ENCODE measurements at regions not wholly inside any gene's neighbourhood (a gene's known extent, or its start where the extent isn't known, plus 50 kb on each side); places are given as distances from the start of the nearest gene placed in this dataset.
"Not testable (repeated sequence)": the region's sequence is repeated elsewhere in the genome, so short reads cannot be mapped to it uniquely, and the experiment has no call there.

- H3K4me3 Mint-ChIP-seq, result peak overlapping the region in 1 of 10 donors; percentile 24
- POLR2A ChIA-PET, result no interaction called here
- Histone ChIP-seq H3K27me3 (ENCODE audit: control insufficient read depth in 2 of 2, insufficient read depth in 2 of 2, low read length in 2 of 2) (no peaks in the 10 kb centered on the region), H3K9me3 (ENCODE audit: control insufficient read depth in 2 of 3, low read length in 3 of 3) (peaks cover 0 to 6% (median 0%) of the 10 kb centered on the region in 3 experiments), H3K27ac (ENCODE audit: low read depth, low read length) (no peak overlapping the region), H3K36me3 (ENCODE audit: control insufficient read depth in 2 of 3, insufficient read depth in 3 of 3, low read length in 3 of 3) (no peaks in the 10 kb centered on the region), H3K4me1 (ENCODE audit: control insufficient read depth in 2 of 2, insufficient read depth in 2 of 2, low read length in 2 of 2) (no peaks in the 10 kb centered on the region), H3K4me3 (ENCODE audit: low read length) (no peak overlapping the region)
- H3K27me3 Mint-ChIP-seq, result peaks cover 12 to 25% (median 24%) of the 10 kb centered on the region in 5 donors
- no peak for DNase-seq
- CTCF ChIA-PET, result no interaction called here
- H3K4me1 Mint-ChIP-seq, result no peaks in the 10 kb centered on the region
- ATAC-seq, result no peak
- peak overlapping the region in 1 of 9 donors; percentile 77 for H3K27ac Mint-ChIP-seq
- peaks cover 0 to 43% (median 14%) of the 10 kb centered on the region in 11 donors for H3K9me3 Mint-ChIP-seq
- intact Hi-C loops (cut with micrococcal nuclease), result no loop called here
- H3K36me3 Mint-ChIP-seq, result peaks cover 0 to 5% (median 1%) of the 10 kb centered on the region in 5 donors
Measured at GRCh38 chr17:21843951-21844590, 151.7 kb downstream of the KCNJ18 start.

GRCh38 chr17:21848510-21848909 is 156.2 kb downstream of the KCNJ18 start:
- H3K36me3 Mint-ChIP-seq; H3K27me3 ChIP-seq (ENCODE audit: control insufficient read depth in 2 of 2, insufficient read depth in 2 of 2, low read length in 2 of 2); H3K4me3 ChIP-seq (ENCODE audit: low read length); H3K9me3 ChIP-seq (ENCODE audit: control insufficient read depth in 2 of 3, low read length in 3 of 3); H3K27ac ChIP-seq (ENCODE audit: low read depth, low read length); DNase-seq; H3K4me1 ChIP-seq (ENCODE audit: control insufficient read depth in 2 of 2, insufficient read depth in 2 of 2, low read length in 2 of 2); H3K36me3 ChIP-seq (ENCODE audit: control insufficient read depth in 2 of 3, insufficient read depth in 3 of 3, low read length in 3 of 3); intact Hi-C loops (cut with micrococcal nuclease); H3K27ac Mint-ChIP-seq; CTCF ChIA-PET; H3K4me1 Mint-ChIP-seq; H3K4me3 Mint-ChIP-seq; POLR2A ChIA-PET: not testable (repeated sequence)
- H3K27me3 Mint-ChIP-seq, result peaks cover 6 to 21% (median 17%) of the 10 kb centered on the region in 5 donors
- ATAC-seq, result peak; percentile 18
- H3K9me3 Mint-ChIP-seq, result peaks cover 4 to 42% (median 19%) of the 10 kb centered on the region in 11 donors

GRCh38 chr17:21849030-21849429 is 156.7 kb downstream of the KCNJ18 start:
- H3K4me1 ChIP-seq (ENCODE audit: control insufficient read depth in 2 of 2, insufficient read depth in 2 of 2, low read length in 2 of 2); CTCF ChIA-PET; ATAC-seq; H3K27ac Mint-ChIP-seq; H3K4me3 ChIP-seq (ENCODE audit: low read length); POLR2A ChIA-PET; intact Hi-C loops (cut with micrococcal nuclease); H3K27ac ChIP-seq (ENCODE audit: low read depth, low read length); H3K36me3 Mint-ChIP-seq; DNase-seq; H3K36me3 ChIP-seq (ENCODE audit: control insufficient read depth in 2 of 3, insufficient read depth in 3 of 3, low read length in 3 of 3); H3K27me3 ChIP-seq (ENCODE audit: control insufficient read depth in 2 of 2, insufficient read depth in 2 of 2, low read length in 2 of 2); H3K4me3 Mint-ChIP-seq; H3K4me1 Mint-ChIP-seq; H3K9me3 ChIP-seq (ENCODE audit: control insufficient read depth in 2 of 3, low read length in 3 of 3): not testable (repeated sequence)
- Mint-ChIP-seq H3K27me3 (peaks cover 6 to 21% (median 17%) of the 10 kb centered on the region in 5 donors), H3K9me3 (peaks cover 4 to 42% (median 19%) of the 10 kb centered on the region in 11 donors)

GRCh38 chr17:21850614-21851013 is 158.3 kb downstream of the KCNJ18 start:
- H3K36me3 ChIP-seq (ENCODE audit: control insufficient read depth in 2 of 3, insufficient read depth in 3 of 3, low read length in 3 of 3); POLR2A ChIA-PET; H3K27me3 ChIP-seq (ENCODE audit: control insufficient read depth in 2 of 2, insufficient read depth in 2 of 2, low read length in 2 of 2); H3K27ac Mint-ChIP-seq; H3K27me3 Mint-ChIP-seq; H3K4me3 Mint-ChIP-seq; ATAC-seq; H3K36me3 Mint-ChIP-seq; H3K4me3 ChIP-seq (ENCODE audit: low read length); H3K27ac ChIP-seq (ENCODE audit: low read depth, low read length); DNase-seq; H3K9me3 ChIP-seq (ENCODE audit: control insufficient read depth in 2 of 3, low read length in 3 of 3); intact Hi-C loops (cut with micrococcal nuclease); H3K4me1 ChIP-seq (ENCODE audit: control insufficient read depth in 2 of 2, insufficient read depth in 2 of 2, low read length in 2 of 2); H3K4me1 Mint-ChIP-seq; CTCF ChIA-PET: not testable (repeated sequence)
- peaks cover 3 to 30% (median 14%) of the 10 kb centered on the region in 11 donors for H3K9me3 Mint-ChIP-seq

All from naive thymus-derived CD4-positive, alpha-beta T cell (primary cell).